GM12872 (cell line): ENCODE measurements at regions not wholly inside any gene's neighbourhood (a gene's known extent, or its start where the extent isn't known, plus 50 kb on each side); places are given as distances from the start of the nearest gene placed in this dataset.

Experiments used
- CTCF ChIP-seq: IDR thresholded peaks from 3 replicates; pipeline ENCODE4 v1.5.1; 2011; ENCODE audit warnings: low read depth, mild to moderate bottlenecking, low read length, moderate library complexity; ENCODE audit not compliant: insufficient read depth

DNA sequence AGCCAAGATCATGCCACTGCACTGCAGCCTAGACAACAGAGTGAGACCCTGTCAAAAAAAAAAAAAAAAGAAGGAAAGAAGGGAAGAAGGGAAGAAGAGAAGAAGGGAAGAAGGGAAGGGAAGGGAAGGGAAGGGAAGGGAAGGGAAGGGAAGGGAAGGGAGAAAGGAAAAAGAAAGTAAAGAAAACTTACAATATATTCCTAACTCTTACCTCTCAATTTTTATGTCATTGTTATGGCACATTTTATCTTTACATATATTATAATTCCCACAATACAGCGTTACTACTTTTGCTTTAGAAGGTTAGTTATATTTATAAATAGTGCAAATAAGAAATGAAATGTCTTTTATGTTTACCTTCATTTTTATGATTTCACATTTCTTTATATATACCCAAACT is 358.7 kb downstream of the HHIPL2 start:
- TF ChIP-seq CTCF: no peak

GRCh38 chr1:222187566-222188332 is 360.2 kb downstream of the HHIPL2 start:
- no peak for TF ChIP-seq CTCF

DNA sequence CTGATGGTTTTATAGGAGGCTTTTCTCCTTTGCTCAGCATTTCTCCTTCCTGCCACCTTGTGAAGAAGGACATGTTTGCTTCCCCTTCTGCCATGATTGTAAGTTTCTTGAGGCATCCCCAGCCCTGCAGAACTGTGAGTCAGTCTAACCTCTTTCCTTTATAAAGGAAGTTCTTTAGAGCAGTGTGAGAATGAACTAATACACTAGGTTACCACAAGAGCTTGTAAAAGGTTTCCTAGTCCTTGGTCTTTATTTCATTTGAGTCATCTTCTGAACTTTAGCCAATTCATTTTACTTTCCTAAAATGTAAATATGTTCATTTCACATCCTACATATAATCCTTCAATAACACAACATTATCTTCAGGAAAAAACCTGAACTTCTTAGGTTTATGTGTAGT is 365.3 kb downstream of the HHIPL2 start:
- no peak for TF ChIP-seq CTCF

GRCh38 chr1:222181191-222181590 is 366.7 kb downstream of the HHIPL2 start:
- no peak for TF ChIP-seq CTCF

GRCh38 chr1:222171005-222171404 is 376.9 kb downstream of the HHIPL2 start:
- peak; percentile 70 for TF ChIP-seq CTCF

DNA sequence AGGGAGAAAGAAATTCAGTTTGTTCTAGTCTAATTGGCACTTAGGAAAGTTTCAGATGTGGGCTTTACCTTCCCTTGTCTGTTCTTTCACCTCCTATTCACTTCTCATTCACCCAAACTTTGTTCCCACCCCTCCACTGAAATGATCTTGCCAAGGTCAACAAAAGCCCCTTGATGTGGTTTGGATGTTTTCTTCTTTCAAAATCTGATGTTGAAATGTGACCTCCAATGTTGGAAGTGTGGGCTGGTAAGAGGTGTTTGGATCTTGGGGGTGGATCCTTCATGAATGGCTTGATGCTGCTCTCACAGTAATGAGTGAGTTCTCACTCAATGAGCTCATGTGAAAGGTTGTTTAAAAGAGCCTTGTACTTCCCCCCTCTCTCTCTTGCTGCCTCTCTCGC is 379.3 kb downstream of the HHIPL2 start:
- no peak for TF ChIP-seq CTCF

DNA sequence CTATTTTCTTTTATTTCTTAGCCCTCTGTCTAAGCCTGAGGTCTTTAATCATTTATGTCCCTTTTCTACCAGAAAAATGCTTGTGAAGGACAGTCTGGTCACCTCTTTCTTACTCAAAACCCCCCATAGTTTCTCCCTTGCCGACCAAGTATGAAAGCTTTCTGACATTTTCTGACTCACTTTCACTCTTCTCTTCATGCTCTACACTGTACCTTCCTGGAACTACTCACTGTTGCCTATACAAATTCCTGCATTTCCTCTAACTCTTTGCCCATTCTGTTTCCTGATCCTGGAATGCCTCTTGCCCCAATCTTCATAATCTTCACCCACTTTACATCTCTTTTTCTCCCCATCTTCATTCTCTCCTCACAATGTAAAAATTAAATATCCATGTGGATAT is 380.0 kb downstream of the HHIPL2 start:
- TF ChIP-seq CTCF: no peak
